ENCODE measurements at regions not wholly inside any gene's neighbourhood (a gene's known extent, or its start where the extent isn't known, plus 50 kb on each side); places are given as distances from the start of the nearest gene placed in this dataset.

DNA sequence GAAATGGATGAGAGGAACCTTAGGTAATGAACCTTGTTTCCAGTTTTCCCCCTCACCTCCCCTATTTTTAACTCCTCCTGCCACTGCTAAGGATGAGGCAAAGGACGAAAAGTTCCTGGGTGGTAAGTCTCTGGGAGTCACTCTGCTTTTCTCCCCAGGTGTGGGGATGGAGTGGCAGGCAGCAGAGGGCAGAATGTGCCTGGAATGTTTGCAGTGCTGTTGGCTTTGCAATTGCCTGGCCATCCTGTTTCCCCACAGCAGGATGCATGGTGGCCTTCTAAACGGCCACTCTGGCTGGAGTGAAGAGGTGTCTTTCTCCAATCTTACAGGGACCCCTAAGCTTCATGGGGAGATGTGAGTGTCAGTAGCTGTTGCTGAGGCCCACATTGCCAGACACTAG lies 432.5 kb upstream of the ZFHX3 start:
- peaks cover 5% of the 10 kb centered on the region for H3K4me1 Mint-ChIP-seq (ENCODE audit: unreplicated experiment)
- no peak for DNase-seq (ENCODE audit: extremely low spot score, unreplicated experiment)
- H3K9me3 Mint-ChIP-seq: no peaks in the 10 kb centered on the region

DNA sequence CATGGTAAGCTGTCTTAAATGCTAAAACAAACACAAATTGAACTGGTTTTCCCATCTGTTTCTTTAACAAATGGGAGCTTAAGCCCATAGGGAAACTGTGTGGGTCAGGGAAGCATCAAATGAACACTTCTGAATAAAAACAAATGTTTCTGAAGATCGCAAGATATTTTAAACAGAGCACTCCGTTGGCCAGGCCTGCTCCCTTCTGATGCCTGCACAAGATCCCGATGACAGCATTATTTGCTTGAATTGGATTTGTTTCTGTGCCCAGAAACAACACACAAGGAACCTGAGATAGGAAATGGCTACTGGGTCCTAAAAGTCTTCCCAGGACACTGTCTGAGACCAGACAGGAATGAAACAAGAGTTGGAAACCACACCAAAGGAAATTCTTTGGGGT lies 425.8 kb upstream of the ZFHX3 start:
- no peak overlapping the region for H3K27ac Mint-ChIP-seq
- H3K4me3 Mint-ChIP-seq: no peak overlapping the region
- no peak for TF ChIP-seq CTCF (conservative IDR thresholded peaks at IDR 0.05)
- no peaks in the 10 kb centered on the region for H3K4me1 Mint-ChIP-seq (ENCODE audit: unreplicated experiment)
- DNase-seq (ENCODE audit: extremely low spot score, unreplicated experiment): no peak
- no peaks in the 10 kb centered on the region for H3K36me3 Mint-ChIP-seq
- H3K27me3 Mint-ChIP-seq: peaks cover 3% of the 10 kb centered on the region
- no peaks in the 10 kb centered on the region for H3K9me3 Mint-ChIP-seq

More for the DNA sequence above, 432.5 kb upstream of the ZFHX3 start:
- no peaks in the 10 kb centered on the region for H3K36me3 Mint-ChIP-seq
- no peak overlapping the region for H3K27ac Mint-ChIP-seq
- H3K4me3 Mint-ChIP-seq: no peak overlapping the region
- no peak for TF ChIP-seq CTCF (conservative IDR thresholded peaks at IDR 0.05)
- peaks cover 33% of the 10 kb centered on the region for H3K27me3 Mint-ChIP-seq

DNA sequence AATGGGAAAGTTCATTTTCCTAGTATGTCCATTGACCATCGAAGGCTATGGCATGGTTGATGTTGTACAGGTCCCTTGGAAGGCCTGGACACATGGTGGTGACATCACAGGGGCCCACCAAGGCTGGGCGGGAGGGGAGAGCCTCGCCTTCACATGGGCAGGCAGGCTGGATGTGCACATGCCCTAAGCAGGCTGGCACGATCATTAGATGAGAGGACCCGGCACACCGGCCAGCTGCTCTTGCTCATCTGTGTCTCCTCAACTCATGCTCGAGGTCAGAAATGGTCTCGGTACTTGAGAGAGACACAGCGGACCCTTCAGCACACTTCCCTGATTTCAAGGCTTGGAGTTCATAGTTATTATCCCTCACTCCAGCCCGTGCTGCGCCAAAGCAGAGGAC lies 416.9 kb upstream of the ZFHX3 start:
- Mint-ChIP-seq H3K4me1 (ENCODE audit: unreplicated experiment) (no peaks in the 10 kb centered on the region), H3K36me3 (no peaks in the 10 kb centered on the region)

GRCh38 chr16:73459586-73459985 lies 411.7 kb upstream of the ZFHX3 start:
- no peaks in the 10 kb centered on the region for H3K36me3 Mint-ChIP-seq
- H3K27me3 Mint-ChIP-seq: peaks cover 8% of the 10 kb centered on the region
- TF ChIP-seq CTCF (conservative IDR thresholded peaks at IDR 0.05): no peak
- no peak for DNase-seq (ENCODE audit: extremely low spot score, unreplicated experiment)
- no peak overlapping the region for H3K4me3 Mint-ChIP-seq
- H3K27ac Mint-ChIP-seq: no peak overlapping the region
- no peaks in the 10 kb centered on the region for H3K4me1 Mint-ChIP-seq (ENCODE audit: unreplicated experiment)
- H3K9me3 Mint-ChIP-seq: no peaks in the 10 kb centered on the region

More for the DNA sequence above, 416.9 kb upstream of the ZFHX3 start:
- Mint-ChIP-seq H3K27ac (no peak overlapping the region), H3K9me3 (peaks cover 10% of the 10 kb centered on the region), H3K4me3 (no peak overlapping the region), H3K27me3 (peaks cover 17% of the 10 kb centered on the region)
- no peak for TF ChIP-seq CTCF (conservative IDR thresholded peaks at IDR 0.05)
- no peak for DNase-seq (ENCODE audit: extremely low spot score, unreplicated experiment)

- Mint-ChIP-seq H3K27ac (no peak overlapping the region), H3K9me3 (no peaks in the 10 kb centered on the region), H3K4me1 (ENCODE audit: unreplicated experiment) (no peaks in the 10 kb centered on the region), H3K36me3 (no peaks in the 10 kb centered on the region), H3K4me3 (no peak overlapping the region), H3K27me3 (no peaks in the 10 kb centered on the region)
- DNase-seq (ENCODE audit: extremely low spot score, unreplicated experiment): no peak
- TF ChIP-seq CTCF (conservative IDR thresholded peaks at IDR 0.05): no peak
Observed at GRCh38 chr16:73457851-73458250, 409.9 kb upstream of the ZFHX3 start.

DNA sequence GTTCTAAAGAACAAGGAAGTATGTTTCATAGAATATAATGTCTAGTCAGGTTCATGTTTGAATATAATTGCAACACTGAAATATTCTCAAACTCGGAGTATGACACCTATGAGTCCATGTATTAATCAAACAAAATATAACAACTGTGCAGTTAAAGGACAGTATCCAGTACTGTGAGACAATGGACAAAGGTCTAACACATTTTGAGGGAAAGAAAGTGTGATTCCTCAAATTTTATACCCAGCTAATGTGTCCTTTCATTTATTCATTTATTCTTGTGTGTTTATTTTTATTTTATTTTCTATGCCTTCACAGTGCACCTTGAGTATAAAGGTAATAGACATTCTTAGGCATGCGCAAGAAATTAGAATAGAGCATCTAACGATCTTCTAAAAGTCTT lies 401.0 kb upstream of the ZFHX3 start:
- Mint-ChIP-seq H3K27ac (no peak overlapping the region), H3K36me3 (no peaks in the 10 kb centered on the region), H3K9me3 (peaks cover 24% of the 10 kb centered on the region), H3K4me1 (ENCODE audit: unreplicated experiment) (no peaks in the 10 kb centered on the region), H3K4me3 (no peak overlapping the region), H3K27me3 (no peaks in the 10 kb centered on the region)
- no peak for TF ChIP-seq CTCF (conservative IDR thresholded peaks at IDR 0.05)
- no peak for DNase-seq (ENCODE audit: extremely low spot score, unreplicated experiment)
